H1 (cell line): ENCODE measurements at regions not wholly inside any gene's neighbourhood (a gene's known extent, or its start where the extent isn't known, plus 50 kb on each side); places are given as distances from the start of the nearest gene placed in this dataset.

Source experiments
- CTCF ChIA-PET: fragments of 300-600 bp; sonication (Branson Sonifier 250); formaldehyde crosslinking; loops from one replicate; lab custom pipeline; 2021; ENCODE audit not compliant: partially characterized antibody; lab: Charles Lee
- POLR2A ChIA-PET: fragments of 300-600 bp; sonication (Branson Sonifier 250); formaldehyde crosslinking; loops from one replicate; lab custom pipeline; 2021; ENCODE audit warnings: inconsistent platforms; ENCODE audit not compliant: partially characterized antibody; lab: Charles Lee
- DNase-seq, 2 experiments: peaks; one replicate each; pipeline versions ENCODE4 v3.0.0 to v3.0.0-alpha.2; 2010 to 2022; ENCODE audit warnings: low spot score in 2 of 2, low read depth in 1 of 2, mixed read lengths in 1 of 2
- FAIRE-seq: peaks from 2 replicates; lab custom pipeline; 2011; peaks lifted over from hg19 to GRCh38; lab: Jason Lieb, UNC
- H2AFZ ChIP-seq: 2 replicates; pipeline ENCODE4 v1.8.1; 2012; ENCODE audit warnings: low read length, inconsistent platforms
- H2AK5ac ChIP-seq: 2 replicates; pipeline ENCODE4 v1.6.1; 2013; ENCODE audit warnings: low read depth, low read length
- H2BK120ac ChIP-seq: replicated peaks from 2 replicates; pipeline ENCODE3; 2013; ENCODE audit warnings: low read depth, low read length, inconsistent platforms
- H2BK12ac ChIP-seq: 2 replicates; pipeline ENCODE4 v1.6.1; 2013; ENCODE audit warnings: low read depth, low read length
- H2BK15ac ChIP-seq: 2 replicates; pipeline ENCODE4 v1.6.1; 2013; ENCODE audit warnings: low read length
- H2BK20ac ChIP-seq: 2 replicates; pipeline ENCODE4 v1.6.1; 2013; ENCODE audit warnings: low read length
- H2BK5ac ChIP-seq: 2 replicates; pipeline ENCODE4 v1.6.1; 2013; ENCODE audit warnings: low read depth, low read length
- H3K14ac ChIP-seq: 2 replicates; pipeline ENCODE4 v1.6.1; 2013; ENCODE audit warnings: inconsistent platforms; ENCODE audit not compliant: insufficient read length
- H3K18ac ChIP-seq: 2 replicates; pipeline ENCODE4 v1.6.1; 2013; ENCODE audit warnings: low read length; ENCODE audit errors: extremely low read depth
- H3K23ac ChIP-seq: 2 replicates; pipeline ENCODE4 v1.6.1; 2013; ENCODE audit warnings: inconsistent platforms; ENCODE audit not compliant: insufficient read length
- H3K23me2 ChIP-seq: 2 replicates; pipeline ENCODE4 v1.6.1; 2013; ENCODE audit warnings: low read depth, low read length
- H3K27ac ChIP-seq: 2 replicates; pipeline ENCODE4 v1.6.1; 2011; ENCODE audit warnings: low read depth, low read length, inconsistent platforms
- H3K27me3 ChIP-seq, 4 experiments: replicated peaks in 1 of 4; 1 replicate in 1 of 4; 2 replicates in 3 of 4; pipeline versions ENCODE4 v1.6.1 to v1.8.1; 2011 to 2013; ENCODE audit warnings: low read length in 3 of 4, mild to moderate bottlenecking in 3 of 4, inconsistent platforms in 2 of 4, mixed read lengths in 2 of 4, moderate library complexity in 1 of 4; ENCODE audit not compliant: control insufficient read depth in 3 of 4, insufficient read depth in 3 of 4; ENCODE audit errors: extremely low read depth in 1 of 4
- H3K36me3 ChIP-seq, 4 experiments: 2 replicates each; pipeline versions ENCODE4 v1.6.1 to v1.8.1; 2011 to 2013; ENCODE audit warnings: mild to moderate bottlenecking in 4 of 4, low read length in 3 of 4, moderate library complexity in 2 of 4, control low read depth in 1 of 4, inconsistent platforms in 1 of 4; ENCODE audit not compliant: insufficient read depth in 4 of 4, control insufficient read depth in 2 of 4
- H3K4ac ChIP-seq: replicated peaks from 2 replicates; pipeline ENCODE3; 2013; ENCODE audit warnings: low read length, low read depth, mixed read lengths, inconsistent platforms; ENCODE audit not compliant: insufficient read length
- H3K4me1 ChIP-seq, 4 experiments: replicated peaks in 1 of 4; 1 replicate in 1 of 4; 2 replicates in 3 of 4; pipeline versions ENCODE4 v1.6.1 to v1.8.1; 2011 to 2013; ENCODE audit warnings: low read length in 3 of 4, inconsistent platforms in 2 of 4, mixed read lengths in 1 of 4; ENCODE audit not compliant: insufficient read depth in 4 of 4, control insufficient read depth in 3 of 4
- H3K4me2 ChIP-seq, 2 experiments: 2 replicates each; pipeline versions ENCODE4 v1.6.1 to v1.8.1; 2011 to 2013; ENCODE audit warnings: low read depth in 2 of 2, low read length in 2 of 2, control low read depth in 1 of 2, inconsistent platforms in 1 of 2, mild to moderate bottlenecking in 1 of 2; ENCODE audit not compliant: insufficient read depth in 1 of 2
- H3K4me3 ChIP-seq, 4 experiments: fragments of 200-600, 300-600 bp in 1 of 4; sonication (generic), shearing (Covaris generic), sonication (Bioruptor Twin) in 1 of 4; 2 replicates each; pipeline versions ENCODE4 v1.5.1 to v1.8.1; 2011 to 2016; ENCODE audit warnings: low read length in 4 of 4, low read depth in 3 of 4, control low read depth in 2 of 4, inconsistent platforms in 2 of 4, mild to moderate bottlenecking in 2 of 4, mixed read lengths in 1 of 4, moderate library complexity in 1 of 4; ENCODE audit not compliant: insufficient read depth in 2 of 4; ENCODE audit errors: extremely low read depth in 1 of 4
- H3K56ac ChIP-seq: replicated peaks from 2 replicates; pipeline ENCODE3; 2013; ENCODE audit warnings: low read depth, mild to moderate bottlenecking, mixed read lengths, low read length, inconsistent platforms; ENCODE audit not compliant: insufficient read length
- H3K79me1 ChIP-seq: 2 replicates; pipeline ENCODE4 v1.6.1; 2013; ENCODE audit warnings: low read depth, low read length, control low read depth
- H3K79me2 ChIP-seq, 2 experiments: 2 replicates each; pipeline versions ENCODE4 v1.6.1 to v1.8.1; 2012 to 2013; ENCODE audit warnings: low read length in 2 of 2, mild to moderate bottlenecking in 2 of 2, inconsistent platforms in 1 of 2; ENCODE audit not compliant: insufficient read depth in 2 of 2, control insufficient read depth in 1 of 2
- H3K9ac ChIP-seq, 4 experiments: replicated peaks in 1 of 4; 1 replicate in 1 of 4; 2 replicates in 3 of 4; pipeline versions ENCODE4 v1.6.1 to v1.8.1; 2011 to 2013; ENCODE audit warnings: low read depth in 3 of 4, low read length in 3 of 4, control low read depth in 2 of 4, mild to moderate bottlenecking in 2 of 4, moderate library complexity in 2 of 4, inconsistent platforms in 1 of 4; ENCODE audit errors: extremely low read depth in 1 of 4
- H3K9me3 ChIP-seq, 2 experiments: 2 replicates each; pipeline versions ENCODE4 v1.6.1 to v1.8.1; 2012 to 2013; ENCODE audit warnings: mild to moderate bottlenecking in 2 of 2, moderate library complexity in 2 of 2, control low read depth in 1 of 2, inconsistent platforms in 1 of 2, low read depth in 1 of 2, low read length in 1 of 2, mixed read lengths in 1 of 2; ENCODE audit not compliant: insufficient read depth in 2 of 2
- H4K20me1 ChIP-seq, 2 experiments: replicated peaks in 1 of 2; 2 replicates each; pipeline versions ENCODE3 to v1.8.1; 2011 to 2013; ENCODE audit warnings: inconsistent platforms in 2 of 2, low read length in 2 of 2, mild to moderate bottlenecking in 1 of 2; ENCODE audit not compliant: insufficient read depth in 2 of 2, control insufficient read depth in 1 of 2
- H4K5ac ChIP-seq: 2 replicates; pipeline ENCODE4 v1.6.1; 2013; ENCODE audit warnings: low read length, low read depth, mixed read lengths, inconsistent platforms; ENCODE audit not compliant: insufficient read length
- H4K8ac ChIP-seq: 2 replicates; pipeline ENCODE4 v1.8.0; 2013; ENCODE audit warnings: mild to moderate bottlenecking, moderate library complexity, low read length, inconsistent platforms; ENCODE audit not compliant: insufficient read depth; ENCODE audit errors: extremely low read depth
- H4K91ac ChIP-seq: replicated peaks from 2 replicates; pipeline ENCODE3; 2013; ENCODE audit warnings: low read length, mixed read lengths, inconsistent platforms; ENCODE audit not compliant: insufficient read length
- ASH2L ChIP-seq: fragments of 200-600, 300-600 bp; sonication (generic); IDR thresholded peaks from one replicate; pipeline ENCODE4 v1.7.1; 2017; ENCODE audit warnings: low read length
- BRCA1 ChIP-seq: IDR thresholded peaks from 2 replicates; pipeline ENCODE4 v1.6.1; 2012; ENCODE audit warnings: low read depth, low read length, improper control_type of control experiment
- CREB1 ChIP-seq: IDR thresholded peaks from 2 replicates; pipeline ENCODE4 v1.6.1; 2012; ENCODE audit warnings: inconsistent platforms
- CTBP2 ChIP-seq: IDR thresholded peaks from 2 replicates; pipeline ENCODE4 v1.7.0; 2011; ENCODE audit warnings: borderline replicate concordance, mild to moderate bottlenecking, moderate library complexity, mixed read lengths, low read length; ENCODE audit not compliant: insufficient read depth, insufficient read length
- POLR2A ChIP-seq, 2 experiments: IDR thresholded peaks; 1 replicate in 1 of 2; 2 replicates in 1 of 2; pipeline ENCODE4 v1.6.1; 2011; ENCODE audit warnings: low read depth in 2 of 2, low read length in 2 of 2, mild to moderate bottlenecking in 2 of 2; ENCODE audit errors: control extremely low read depth in 1 of 2
- RXRA ChIP-seq: IDR thresholded peaks from 2 replicates; pipeline ENCODE4 v1.6.1; 2011; ENCODE audit warnings: low read depth, mild to moderate bottlenecking, low read length, moderate library complexity; ENCODE audit not compliant: insufficient read depth
- SIX5 ChIP-seq: IDR thresholded peaks from 2 replicates; pipeline ENCODE4 v1.6.1; 2011; ENCODE audit warnings: mild to moderate bottlenecking, low read depth, low read length
- SP2 ChIP-seq: IDR thresholded peaks from 2 replicates; pipeline ENCODE4 v1.6.1; 2012; ENCODE audit warnings: mild to moderate bottlenecking, low read length, inconsistent platforms

DNA sequence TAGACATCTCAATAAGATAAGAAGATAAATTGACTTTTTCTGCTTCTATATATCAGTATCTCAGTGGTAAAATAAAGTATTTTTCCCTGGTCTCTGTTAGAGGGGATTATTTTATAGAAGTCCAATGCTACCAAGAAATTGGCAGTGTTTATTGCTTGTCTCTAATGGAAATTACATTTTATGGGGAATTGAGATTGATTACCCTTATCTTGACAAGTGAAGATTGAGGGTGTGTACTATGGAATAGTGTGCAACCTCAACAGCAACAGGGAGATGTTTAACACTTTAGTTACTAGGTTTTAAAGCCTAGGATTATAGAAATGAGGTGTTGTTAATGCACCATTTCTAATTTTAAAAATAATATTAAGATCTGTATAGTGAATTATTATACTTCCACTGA, 154.8 kb upstream of the ROBO1 start:
- Histone ChIP-seq H3K27me3 (no peaks in the 10 kb centered on the region), H3K23ac (no peak overlapping the region)

More for the DNA sequence above, 154.8 kb upstream of the ROBO1 start:
- Histone ChIP-seq H3K18ac (no peak overlapping the region), H2BK5ac (no peak overlapping the region), H4K5ac (no peak overlapping the region), H4K8ac (no peak overlapping the region)
- TF ChIP-seq BRCA1 (no peak), RXRA (no peak), SP2 (no peak), CTBP2 (no peak), POLR2A (IDR thresholded peaks at IDR 0.05; ENCODE audit: control extremely low read depth in 1 of 2, low read depth in 2 of 2, low read length in 2 of 2) (no peak), CREB1 (no peak), ASH2L (no peak), SIX5 (no peak)
- TF ChIP-seq, all 59 proteins: peak for 0
- Histone ChIP-seq H2AFZ (no peak overlapping the region), H3K79me2 (no peaks in the 10 kb centered on the region), H2BK15ac (no peak overlapping the region), H3K14ac (no peak overlapping the region), H3K36me3 (no peaks in the 10 kb centered on the region), H2AK5ac (no peak overlapping the region), H3K9ac (no peak overlapping the region), H2BK120ac (no peak overlapping the region), H3K27ac (no peak overlapping the region), H3K4me2 (no peak overlapping the region), H2BK12ac (no peak overlapping the region), H4K91ac (no peak overlapping the region), H3K79me1 (no peaks in the 10 kb centered on the region), H3K9me3 (no peaks in the 10 kb centered on the region), H3K4me1 (no peaks in the 10 kb centered on the region), H3K4ac (no peak overlapping the region), H3K23me2 (no peaks in the 10 kb centered on the region), H4K20me1 (no peaks in the 10 kb centered on the region), H3K56ac (no peak overlapping the region), H2BK20ac (no peak overlapping the region), H3K4me3 (no peak overlapping the region)
- DNase-seq, result no peak
- POLR2A ChIA-PET, result no interaction called here
- FAIRE-seq, result no peak
- CTCF ChIA-PET, result no interaction called here
